ENCODE measurements at regions not wholly inside any gene's neighbourhood (a gene's known extent, or its start where the extent isn't known, plus 50 kb on each side); places are given as distances from the start of the nearest gene placed in this dataset.

GRCh38 chr6:76275746-76276145, 203.3 kb upstream of the IMPG1 start:
- peak; percentile 52 for FAIRE-seq
- H3K27ac ChIP-seq (ENCODE audit: low read depth, low read length), result no peak overlapping the region
- H3K14ac ChIP-seq (ENCODE audit: insufficient read length), result no peak overlapping the region
- no peak overlapping the region for H2BK20ac ChIP-seq (ENCODE audit: low read length)
- no peak overlapping the region for H3K23ac ChIP-seq (ENCODE audit: insufficient read length)
- WGBS, 2 experiments (ENCODE audit: extremely low coverage in 1 of 2, insufficient coverage in 1 of 2, insufficient read length in 1 of 2, insufficient replicate concordance in 2 of 2, low coverage in 1 of 2, low lambda C conversion rate in 2 of 2, missing lambda C conversion rate in 1 of 2), result 69% methylated on average over 1 of the region's 1 CpG; no CpG with 5 or more reads in 1 of the 2 experiments
- no peak overlapping the region for H3K4me3 ChIP-seq (ENCODE audit: extremely low read depth in 1 of 4, insufficient read depth in 2 of 4, low read depth in 3 of 4, low read length in 4 of 4)
- POLR2A ChIA-PET (ENCODE audit: partially characterized antibody), result interaction anchor here (1.1 kb wide), 1 partner anchor 285 kb away, joined by 4 read pairs; no protein-coding TSS in a partner anchor
- no peaks in the 10 kb centered on the region for H3K4me1 ChIP-seq (replicated peaks in 1 of 4; ENCODE audit: control insufficient read depth in 3 of 4, insufficient read depth in 4 of 4, low read length in 3 of 4)
- H3K79me2 ChIP-seq (ENCODE audit: control insufficient read depth in 1 of 2, insufficient read depth in 2 of 2, low read length in 2 of 2), result no peaks in the 10 kb centered on the region
- H2AFZ ChIP-seq (ENCODE audit: low read length), result 0 out of 2 replicates have a peak overlapping the region, but pooled peaks have one; percentile 0
- no peak overlapping the region for H4K91ac ChIP-seq (replicated peaks; ENCODE audit: insufficient read length, low read length)
- H3K4ac ChIP-seq (replicated peaks; ENCODE audit: insufficient read length, low read depth, low read length), result no peak overlapping the region
- no peak overlapping the region for H3K4me2 ChIP-seq (ENCODE audit: insufficient read depth in 1 of 2, low read depth in 2 of 2, low read length in 2 of 2)
- H3K56ac ChIP-seq (replicated peaks; ENCODE audit: insufficient read length, low read depth, low read length), result no peak overlapping the region
- no peaks in the 10 kb centered on the region for H3K79me1 ChIP-seq (ENCODE audit: low read depth, low read length)
- H2BK15ac ChIP-seq (ENCODE audit: low read length), result no peak overlapping the region
- no peak overlapping the region for H4K5ac ChIP-seq (ENCODE audit: insufficient read length, low read depth, low read length)
- H2BK5ac ChIP-seq (ENCODE audit: low read depth, low read length), result no peak overlapping the region
- H2AK5ac ChIP-seq (ENCODE audit: low read depth, low read length), result no peak overlapping the region
- H3K23me2 ChIP-seq (ENCODE audit: low read depth, low read length), result no peaks in the 10 kb centered on the region
- H4K8ac ChIP-seq (ENCODE audit: extremely low read depth, insufficient read depth, low read length), result no peak overlapping the region
- no peaks in the 10 kb centered on the region for H3K36me3 ChIP-seq (ENCODE audit: control insufficient read depth in 2 of 4, insufficient read depth in 4 of 4, low read length in 3 of 4)
- H3K9ac ChIP-seq (replicated peaks in 1 of 4; ENCODE audit: extremely low read depth in 1 of 4, low read depth in 3 of 4, low read length in 3 of 4), result no peak overlapping the region
- H2BK120ac ChIP-seq (replicated peaks; ENCODE audit: low read depth, low read length), result no peak overlapping the region
- H3K9me3 ChIP-seq (ENCODE audit: insufficient read depth in 2 of 2, low read depth in 1 of 2, low read length in 1 of 2), result no peaks in the 10 kb centered on the region
- no peaks in the 10 kb centered on the region for H4K20me1 ChIP-seq (replicated peaks in 1 of 2; ENCODE audit: control insufficient read depth in 1 of 2, insufficient read depth in 2 of 2, low read length in 2 of 2)
- no peaks in the 10 kb centered on the region for H3K27me3 ChIP-seq (replicated peaks in 1 of 4; ENCODE audit: control insufficient read depth in 3 of 4, extremely low read depth in 1 of 4, insufficient read depth in 3 of 4, low read length in 3 of 4)
- CTCF ChIA-PET (ENCODE audit: partially characterized antibody), result interaction anchor here (0.6 to 3.3 kb wide), 14 partner anchors 10 to 599 kb away, joined by 3 to 17 read pairs (median 4); no protein-coding TSS in a partner anchor
- H2BK12ac ChIP-seq (ENCODE audit: low read depth, low read length), result no peak overlapping the region
- no peak for DNase-seq (ENCODE audit: low read depth in 1 of 2, low spot score in 2 of 2)
- no peak overlapping the region for H3K18ac ChIP-seq (ENCODE audit: extremely low read depth, low read length)
- TF ChIP-seq RAD21 (IDR thresholded peaks at IDR 0.05 in 1 of 2, conservative IDR thresholded peaks at IDR 0.05 in 1 of 2; ENCODE audit: low read depth in 2 of 2, low read length in 2 of 2), result peak; percentile 70 to 83
- no peak for TF ChIP-seq GTF2F1 (IDR thresholded peaks at IDR 0.05; ENCODE audit: borderline replicate concordance, low read depth, low read length)
- TF ChIP-seq SUZ12 (IDR thresholded peaks at IDR 0.05; ENCODE audit: low read length), result no peak
- TF ChIP-seq SAP30 (IDR thresholded peaks at IDR 0.05; ENCODE audit: insufficient read depth, insufficient replicate concordance, low read length), result no peak
- no peak for TF ChIP-seq ASH2L (IDR thresholded peaks at IDR 0.05; ENCODE audit: low read length)
- TF ChIP-seq TBP (IDR thresholded peaks at IDR 0.05; ENCODE audit: low read depth, low read length), result no peak
- no peak for TF ChIP-seq TEAD4 (IDR thresholded peaks at IDR 0.05; ENCODE audit: low read depth, low read length)
- no peak for TF ChIP-seq BACH1 (IDR thresholded peaks at IDR 0.05; ENCODE audit: low read length)
- TF ChIP-seq RNF2 (IDR thresholded peaks at IDR 0.05; ENCODE audit: borderline replicate concordance, low read depth, low read length, missing control alignments, poor library complexity, severe bottlenecking), result no peak
- peak in 2 of 3 experiments; percentile 46 to 60; a peak in 3 of 4 replicates for TF ChIP-seq CTCF (IDR thresholded peaks at IDR 0.05; ENCODE audit: control extremely low read depth in 1 of 3, insufficient read depth in 1 of 3, low read depth in 1 of 3, low read length in 3 of 3)
- TF ChIP-seq CHD2 (IDR thresholded peaks at IDR 0.05; ENCODE audit: low read length), result no peak
